Karpas-422 (cell line): ENCODE measurements at regions not wholly inside any gene's neighbourhood (a gene's known extent, or its start where the extent isn't known, plus 50 kb on each side); places are given as distances from the start of the nearest gene placed in this dataset.

ENCODE experiments used
- DNase-seq: peaks from one replicate; pipeline ENCODE4 v3.0.0-alpha.2; 2015
- H2AFZ ChIP-seq: fragments of 200-600 bp; sonication (generic); 2 replicates; pipeline ENCODE4 v1.6.1; 2014; ENCODE audit warnings: antibody characterized with exemption, low read length, mixed read lengths
- H3K27ac ChIP-seq: fragments of 200-600 bp; sonication (generic); 2 replicates; pipeline ENCODE4 v1.5.1; 2014; ENCODE audit warnings: mild to moderate bottlenecking, low read length, moderate library complexity
- H3K27me3 ChIP-seq: fragments of 200-600 bp; sonication (generic); 2 replicates; pipeline ENCODE4 v1.6.1; 2014; ENCODE audit warnings: low read length, mixed read lengths
- H3K36me3 ChIP-seq: fragments of 200-600 bp; sonication (generic); 2 replicates; pipeline ENCODE4 v1.6.1; 2014; ENCODE audit warnings: low read length, mixed read lengths; ENCODE audit not compliant: insufficient read depth
- H3K4me1 ChIP-seq: fragments of 200-600 bp; sonication (generic); 2 replicates; pipeline ENCODE4 v1.6.1; 2014; ENCODE audit warnings: mild to moderate bottlenecking, low read length, mixed read lengths
- H3K4me2 ChIP-seq: fragments of 200-600 bp; sonication (generic); 2 replicates; pipeline ENCODE4 v1.6.1; 2014; ENCODE audit warnings: low read length, low read depth, mild to moderate bottlenecking; ENCODE audit not compliant: poor library complexity, severe bottlenecking
- H3K4me3 ChIP-seq: fragments of 200-600 bp; sonication (generic); 2 replicates; pipeline ENCODE4 v1.5.1; 2014; ENCODE audit warnings: mild to moderate bottlenecking, antibody characterized with exemption, low read length, mixed read lengths
- H3K79me2 ChIP-seq: fragments of 200-600 bp; sonication (generic); 2 replicates; pipeline ENCODE4 v1.6.1; 2014; ENCODE audit warnings: mild to moderate bottlenecking, low read length, mixed read lengths
- H3K9ac ChIP-seq: fragments of 200-600 bp; sonication (generic); 2 replicates; pipeline ENCODE4 v1.6.0; 2014; ENCODE audit warnings: low read length
- H3K9me2 ChIP-seq: fragments of 200-600 bp; sonication (generic), shearing (Covaris generic); replicated peaks from 2 replicates; pipeline ENCODE4 v1.6.0; 2014; ENCODE audit warnings: mild to moderate bottlenecking, low read length, moderate library complexity; ENCODE audit not compliant: insufficient read depth
- H3K9me3 ChIP-seq: fragments of 300-700, 200-600 bp; sonication (generic); 2 replicates; pipeline ENCODE4 v1.6.1; 2014; ENCODE audit warnings: low read length, mixed read lengths
- H4K20me1 ChIP-seq: fragments of 200-600 bp; sonication (generic); 2 replicates; pipeline ENCODE4 v1.6.1; 2014; ENCODE audit warnings: mild to moderate bottlenecking, antibody characterized with exemption, low read length, low read depth; ENCODE audit not compliant: insufficient read depth

GRCh38 chr4:11889099-11889498, 460.4 kb upstream of the HS3ST1 start:
- no peak overlapping the region for H3K4me3 ChIP-seq
- no peak overlapping the region for H3K4me2 ChIP-seq
- H3K27ac ChIP-seq = no peak overlapping the region
- H3K9me2 ChIP-seq = no peaks in the 10 kb centered on the region
- H2AFZ ChIP-seq = no peak overlapping the region
- no peaks in the 10 kb centered on the region for H4K20me1 ChIP-seq
- DNase-seq = no peak
- no peaks in the 10 kb centered on the region for H3K27me3 ChIP-seq
- peaks cover 28% of the 10 kb centered on the region for H3K9me3 ChIP-seq
- no peaks in the 10 kb centered on the region for H3K79me2 ChIP-seq
- H3K4me1 ChIP-seq = no peaks in the 10 kb centered on the region
- H3K9ac ChIP-seq = no peak overlapping the region
- no peaks in the 10 kb centered on the region for H3K36me3 ChIP-seq

- no peak overlapping the region for H3K4me3 ChIP-seq
- no peaks in the 10 kb centered on the region for H4K20me1 ChIP-seq
- H3K9ac ChIP-seq = no peak overlapping the region
- H3K36me3 ChIP-seq = no peaks in the 10 kb centered on the region
- H3K79me2 ChIP-seq = no peaks in the 10 kb centered on the region
- DNase-seq = no peak
- H3K9me3 ChIP-seq = peaks cover 20% of the 10 kb centered on the region
- no peak overlapping the region for H3K27ac ChIP-seq
- H3K27me3 ChIP-seq = no peaks in the 10 kb centered on the region
- H3K4me2 ChIP-seq = no peak overlapping the region
- no peak overlapping the region for H2AFZ ChIP-seq
- no peaks in the 10 kb centered on the region for H3K9me2 ChIP-seq
- H3K4me1 ChIP-seq = no peaks in the 10 kb centered on the region
These were observed 453.3 kb upstream of the HS3ST1 start for GRCh38 chr4:11881947-11882346.

- Histone ChIP-seq H3K27ac (no peak overlapping the region), H3K36me3 (no peaks in the 10 kb centered on the region), H3K9ac (no peak overlapping the region), H3K27me3 (no peaks in the 10 kb centered on the region), H3K9me3 (peaks cover 16% of the 10 kb centered on the region), H4K20me1 (no peaks in the 10 kb centered on the region), H3K9me2 (no peaks in the 10 kb centered on the region), H3K4me1 (no peaks in the 10 kb centered on the region), H3K4me3 (no peak overlapping the region), H3K4me2 (no peak overlapping the region), H2AFZ (no peak overlapping the region), H3K79me2 (no peaks in the 10 kb centered on the region)
- no peak for DNase-seq
These were observed 452.7 kb upstream of the HS3ST1 start for GRCh38 chr4:11881364-11881763.

GRCh38 chr4:11878241-11878640, 449.5 kb upstream of the HS3ST1 start:
- no peak overlapping the region for H2AFZ ChIP-seq
- H3K27me3 ChIP-seq = no peaks in the 10 kb centered on the region
- H3K27ac ChIP-seq = no peak overlapping the region
- H3K4me1 ChIP-seq = no peaks in the 10 kb centered on the region
- H3K4me3 ChIP-seq = no peak overlapping the region
- H3K9me3 ChIP-seq = peaks cover 21% of the 10 kb centered on the region
- no peaks in the 10 kb centered on the region for H3K9me2 ChIP-seq
- no peaks in the 10 kb centered on the region for H3K79me2 ChIP-seq
- H3K4me2 ChIP-seq = no peak overlapping the region
- H3K36me3 ChIP-seq = no peaks in the 10 kb centered on the region
- no peak for DNase-seq
- no peak overlapping the region for H3K9ac ChIP-seq
- no peaks in the 10 kb centered on the region for H4K20me1 ChIP-seq

GRCh38 chr4:11876104-11876503, 447.4 kb upstream of the HS3ST1 start:
- Histone ChIP-seq H3K9me3 (peaks cover 23% of the 10 kb centered on the region), H3K27ac (no peak overlapping the region)

GRCh38 chr4:11869191-11869870, 440.6 kb upstream of the HS3ST1 start:
- Histone ChIP-seq H3K4me1 (no peaks in the 10 kb centered on the region), H3K9me3 (peaks cover 28% of the 10 kb centered on the region; the same call in 1 of the 2 replicates), H3K9me2 (no peaks in the 10 kb centered on the region), H3K4me2 (no peak overlapping the region), H3K36me3 (no peaks in the 10 kb centered on the region), H2AFZ (no peak overlapping the region), H3K79me2 (no peaks in the 10 kb centered on the region), H3K4me3 (no peak overlapping the region), H3K9ac (no peak overlapping the region), H4K20me1 (no peaks in the 10 kb centered on the region), H3K27me3 (no peaks in the 10 kb centered on the region), H3K27ac (no peak overlapping the region)
- DNase-seq = no peak

More at GRCh38 chr4:11876104-11876503, 447.4 kb upstream of the HS3ST1 start:
- H3K4me1 ChIP-seq = no peaks in the 10 kb centered on the region
- no peak overlapping the region for H3K4me3 ChIP-seq
- H3K9me2 ChIP-seq = no peaks in the 10 kb centered on the region
- no peaks in the 10 kb centered on the region for H3K36me3 ChIP-seq
- no peak overlapping the region for H3K4me2 ChIP-seq
- H4K20me1 ChIP-seq = no peaks in the 10 kb centered on the region
- no peak for DNase-seq
- no peak overlapping the region for H2AFZ ChIP-seq
- no peak overlapping the region for H3K9ac ChIP-seq
- no peaks in the 10 kb centered on the region for H3K27me3 ChIP-seq
- H3K79me2 ChIP-seq = no peaks in the 10 kb centered on the region

GRCh38 chr4:11866391-11866790, 437.7 kb upstream of the HS3ST1 start:
- Histone ChIP-seq H3K9me2 (no peaks in the 10 kb centered on the region), H3K4me3 (no peak overlapping the region), H3K4me1 (no peaks in the 10 kb centered on the region), H4K20me1 (no peaks in the 10 kb centered on the region), H3K9me3 (peaks cover 30% of the 10 kb centered on the region), H2AFZ (no peak overlapping the region), H3K4me2 (no peak overlapping the region), H3K27me3 (no peaks in the 10 kb centered on the region), H3K27ac (no peak overlapping the region), H3K36me3 (no peaks in the 10 kb centered on the region), H3K79me2 (no peaks in the 10 kb centered on the region), H3K9ac (no peak overlapping the region)
- no peak for DNase-seq

GRCh38 chr4:11860996-11861395, 432.3 kb upstream of the HS3ST1 start:
- H2AFZ ChIP-seq = no peak overlapping the region
- no peak overlapping the region for H3K9ac ChIP-seq
- no peak overlapping the region for H3K4me3 ChIP-seq
- no peaks in the 10 kb centered on the region for H3K27me3 ChIP-seq
- H3K4me1 ChIP-seq = no peaks in the 10 kb centered on the region
- no peaks in the 10 kb centered on the region for H3K79me2 ChIP-seq
- H4K20me1 ChIP-seq = no peaks in the 10 kb centered on the region
- H3K9me3 ChIP-seq = peaks cover 18% of the 10 kb centered on the region
- no peak overlapping the region for H3K4me2 ChIP-seq
- no peak for DNase-seq
- H3K27ac ChIP-seq = no peak overlapping the region
- H3K36me3 ChIP-seq = no peaks in the 10 kb centered on the region
- H3K9me2 ChIP-seq = no peaks in the 10 kb centered on the region
